H1 (cell line): ENCODE measurements at regions not wholly inside any gene's neighbourhood (a gene's known extent, or its start where the extent isn't known, plus 50 kb on each side); places are given as distances from the start of the nearest gene placed in this dataset.

ENCODE experiments used
- CTCF ChIA-PET: fragments of 300-600 bp; sonication (Branson Sonifier 250); formaldehyde crosslinking; loops from one replicate; lab custom pipeline; 2021; ENCODE audit not compliant: partially characterized antibody; lab: Charles Lee
- POLR2A ChIA-PET: fragments of 300-600 bp; sonication (Branson Sonifier 250); formaldehyde crosslinking; loops from one replicate; lab custom pipeline; 2021; ENCODE audit warnings: inconsistent platforms; ENCODE audit not compliant: partially characterized antibody; lab: Charles Lee
- DNase-seq, 2 experiments: peaks; one replicate each; pipeline versions ENCODE4 v3.0.0 to v3.0.0-alpha.2; 2010 to 2022; ENCODE audit warnings: low spot score in 2 of 2, low read depth in 1 of 2, mixed read lengths in 1 of 2
- FAIRE-seq: peaks from 2 replicates; lab custom pipeline; 2011; peaks lifted over from hg19 to GRCh38; lab: Jason Lieb, UNC
- H2AFZ ChIP-seq: 2 replicates; pipeline ENCODE4 v1.8.1; 2012; ENCODE audit warnings: low read length, inconsistent platforms
- H2AK5ac ChIP-seq: 2 replicates; pipeline ENCODE4 v1.6.1; 2013; ENCODE audit warnings: low read depth, low read length
- H2BK120ac ChIP-seq: replicated peaks from 2 replicates; pipeline ENCODE3; 2013; ENCODE audit warnings: low read depth, low read length, inconsistent platforms
- H2BK12ac ChIP-seq: 2 replicates; pipeline ENCODE4 v1.6.1; 2013; ENCODE audit warnings: low read depth, low read length
- H2BK15ac ChIP-seq: 2 replicates; pipeline ENCODE4 v1.6.1; 2013; ENCODE audit warnings: low read length
- H2BK20ac ChIP-seq: 2 replicates; pipeline ENCODE4 v1.6.1; 2013; ENCODE audit warnings: low read length
- H2BK5ac ChIP-seq: 2 replicates; pipeline ENCODE4 v1.6.1; 2013; ENCODE audit warnings: low read depth, low read length
- H3K14ac ChIP-seq: 2 replicates; pipeline ENCODE4 v1.6.1; 2013; ENCODE audit warnings: inconsistent platforms; ENCODE audit not compliant: insufficient read length
- H3K18ac ChIP-seq: 2 replicates; pipeline ENCODE4 v1.6.1; 2013; ENCODE audit warnings: low read length; ENCODE audit errors: extremely low read depth
- H3K23ac ChIP-seq: 2 replicates; pipeline ENCODE4 v1.6.1; 2013; ENCODE audit warnings: inconsistent platforms; ENCODE audit not compliant: insufficient read length
- H3K23me2 ChIP-seq: 2 replicates; pipeline ENCODE4 v1.6.1; 2013; ENCODE audit warnings: low read depth, low read length
- H3K27ac ChIP-seq: 2 replicates; pipeline ENCODE4 v1.6.1; 2011; ENCODE audit warnings: low read depth, low read length, inconsistent platforms
- H3K27me3 ChIP-seq, 4 experiments: replicated peaks in 1 of 4; 1 replicate in 1 of 4; 2 replicates in 3 of 4; pipeline versions ENCODE4 v1.6.1 to v1.8.1; 2011 to 2013; ENCODE audit warnings: low read length in 3 of 4, mild to moderate bottlenecking in 3 of 4, inconsistent platforms in 2 of 4, mixed read lengths in 2 of 4, moderate library complexity in 1 of 4; ENCODE audit not compliant: control insufficient read depth in 3 of 4, insufficient read depth in 3 of 4; ENCODE audit errors: extremely low read depth in 1 of 4
- H3K36me3 ChIP-seq, 4 experiments: 2 replicates each; pipeline versions ENCODE4 v1.6.1 to v1.8.1; 2011 to 2013; ENCODE audit warnings: mild to moderate bottlenecking in 4 of 4, low read length in 3 of 4, moderate library complexity in 2 of 4, control low read depth in 1 of 4, inconsistent platforms in 1 of 4; ENCODE audit not compliant: insufficient read depth in 4 of 4, control insufficient read depth in 2 of 4
- H3K4ac ChIP-seq: replicated peaks from 2 replicates; pipeline ENCODE3; 2013; ENCODE audit warnings: low read length, low read depth, mixed read lengths, inconsistent platforms; ENCODE audit not compliant: insufficient read length
- H3K4me1 ChIP-seq, 4 experiments: replicated peaks in 1 of 4; 1 replicate in 1 of 4; 2 replicates in 3 of 4; pipeline versions ENCODE4 v1.6.1 to v1.8.1; 2011 to 2013; ENCODE audit warnings: low read length in 3 of 4, inconsistent platforms in 2 of 4, mixed read lengths in 1 of 4; ENCODE audit not compliant: insufficient read depth in 4 of 4, control insufficient read depth in 3 of 4
- H3K4me2 ChIP-seq, 2 experiments: 2 replicates each; pipeline versions ENCODE4 v1.6.1 to v1.8.1; 2011 to 2013; ENCODE audit warnings: low read depth in 2 of 2, low read length in 2 of 2, control low read depth in 1 of 2, inconsistent platforms in 1 of 2, mild to moderate bottlenecking in 1 of 2; ENCODE audit not compliant: insufficient read depth in 1 of 2
- H3K4me3 ChIP-seq, 4 experiments: fragments of 200-600, 300-600 bp in 1 of 4; sonication (generic), shearing (Covaris generic), sonication (Bioruptor Twin) in 1 of 4; 2 replicates each; pipeline versions ENCODE4 v1.5.1 to v1.8.1; 2011 to 2016; ENCODE audit warnings: low read length in 4 of 4, low read depth in 3 of 4, control low read depth in 2 of 4, inconsistent platforms in 2 of 4, mild to moderate bottlenecking in 2 of 4, mixed read lengths in 1 of 4, moderate library complexity in 1 of 4; ENCODE audit not compliant: insufficient read depth in 2 of 4; ENCODE audit errors: extremely low read depth in 1 of 4
- H3K56ac ChIP-seq: replicated peaks from 2 replicates; pipeline ENCODE3; 2013; ENCODE audit warnings: low read depth, mild to moderate bottlenecking, mixed read lengths, low read length, inconsistent platforms; ENCODE audit not compliant: insufficient read length
- H3K79me1 ChIP-seq: 2 replicates; pipeline ENCODE4 v1.6.1; 2013; ENCODE audit warnings: low read depth, low read length, control low read depth
- H3K79me2 ChIP-seq, 2 experiments: 2 replicates each; pipeline versions ENCODE4 v1.6.1 to v1.8.1; 2012 to 2013; ENCODE audit warnings: low read length in 2 of 2, mild to moderate bottlenecking in 2 of 2, inconsistent platforms in 1 of 2; ENCODE audit not compliant: insufficient read depth in 2 of 2, control insufficient read depth in 1 of 2
- H3K9ac ChIP-seq, 4 experiments: replicated peaks in 1 of 4; 1 replicate in 1 of 4; 2 replicates in 3 of 4; pipeline versions ENCODE4 v1.6.1 to v1.8.1; 2011 to 2013; ENCODE audit warnings: low read depth in 3 of 4, low read length in 3 of 4, control low read depth in 2 of 4, mild to moderate bottlenecking in 2 of 4, moderate library complexity in 2 of 4, inconsistent platforms in 1 of 4; ENCODE audit errors: extremely low read depth in 1 of 4
- H3K9me3 ChIP-seq, 2 experiments: 2 replicates each; pipeline versions ENCODE4 v1.6.1 to v1.8.1; 2012 to 2013; ENCODE audit warnings: mild to moderate bottlenecking in 2 of 2, moderate library complexity in 2 of 2, control low read depth in 1 of 2, inconsistent platforms in 1 of 2, low read depth in 1 of 2, low read length in 1 of 2, mixed read lengths in 1 of 2; ENCODE audit not compliant: insufficient read depth in 2 of 2
- H4K20me1 ChIP-seq, 2 experiments: replicated peaks in 1 of 2; 2 replicates each; pipeline versions ENCODE3 to v1.8.1; 2011 to 2013; ENCODE audit warnings: inconsistent platforms in 2 of 2, low read length in 2 of 2, mild to moderate bottlenecking in 1 of 2; ENCODE audit not compliant: insufficient read depth in 2 of 2, control insufficient read depth in 1 of 2
- H4K5ac ChIP-seq: 2 replicates; pipeline ENCODE4 v1.6.1; 2013; ENCODE audit warnings: low read length, low read depth, mixed read lengths, inconsistent platforms; ENCODE audit not compliant: insufficient read length
- H4K8ac ChIP-seq: 2 replicates; pipeline ENCODE4 v1.8.0; 2013; ENCODE audit warnings: mild to moderate bottlenecking, moderate library complexity, low read length, inconsistent platforms; ENCODE audit not compliant: insufficient read depth; ENCODE audit errors: extremely low read depth
- H4K91ac ChIP-seq: replicated peaks from 2 replicates; pipeline ENCODE3; 2013; ENCODE audit warnings: low read length, mixed read lengths, inconsistent platforms; ENCODE audit not compliant: insufficient read length
- CTBP2 ChIP-seq: IDR thresholded peaks from 2 replicates; pipeline ENCODE4 v1.7.0; 2011; ENCODE audit warnings: borderline replicate concordance, mild to moderate bottlenecking, moderate library complexity, mixed read lengths, low read length; ENCODE audit not compliant: insufficient read depth, insufficient read length
- TCF12 ChIP-seq: IDR thresholded peaks from 2 replicates; pipeline ENCODE4 v1.6.1; 2011; ENCODE audit warnings: low read depth, mild to moderate bottlenecking, low read length
- YY1 ChIP-seq: IDR thresholded peaks from 2 replicates; pipeline ENCODE4 v1.6.1; 2011; ENCODE audit warnings: low read depth, mild to moderate bottlenecking, low read length
- ZNF274 ChIP-seq: IDR thresholded peaks from 2 replicates; pipeline ENCODE4 v1.7.0; 2012; ENCODE audit warnings: low read length, borderline replicate concordance; ENCODE audit errors: extremely low read depth
- WGBS, 2 experiments: shearing (Covaris generic) in 1 of 2; methylation state at CpG; one replicate each; pipeline versions ENCODE4 v1.1.6 to v1.1.7; 2013 to 2015; ENCODE audit warnings: low lambda C conversion rate in 2 of 2, mixed read lengths in 2 of 2, inconsistent platforms in 1 of 2, low coverage in 1 of 2, missing lambda C conversion rate in 1 of 2; ENCODE audit not compliant: insufficient replicate concordance in 2 of 2, insufficient coverage in 1 of 2, insufficient read length in 1 of 2; ENCODE audit errors: extremely low coverage in 1 of 2, missing lambda C conversion rate in 1 of 2; 5-methylcytosine and 5-hydroxymethylcytosine counted together

DNA sequence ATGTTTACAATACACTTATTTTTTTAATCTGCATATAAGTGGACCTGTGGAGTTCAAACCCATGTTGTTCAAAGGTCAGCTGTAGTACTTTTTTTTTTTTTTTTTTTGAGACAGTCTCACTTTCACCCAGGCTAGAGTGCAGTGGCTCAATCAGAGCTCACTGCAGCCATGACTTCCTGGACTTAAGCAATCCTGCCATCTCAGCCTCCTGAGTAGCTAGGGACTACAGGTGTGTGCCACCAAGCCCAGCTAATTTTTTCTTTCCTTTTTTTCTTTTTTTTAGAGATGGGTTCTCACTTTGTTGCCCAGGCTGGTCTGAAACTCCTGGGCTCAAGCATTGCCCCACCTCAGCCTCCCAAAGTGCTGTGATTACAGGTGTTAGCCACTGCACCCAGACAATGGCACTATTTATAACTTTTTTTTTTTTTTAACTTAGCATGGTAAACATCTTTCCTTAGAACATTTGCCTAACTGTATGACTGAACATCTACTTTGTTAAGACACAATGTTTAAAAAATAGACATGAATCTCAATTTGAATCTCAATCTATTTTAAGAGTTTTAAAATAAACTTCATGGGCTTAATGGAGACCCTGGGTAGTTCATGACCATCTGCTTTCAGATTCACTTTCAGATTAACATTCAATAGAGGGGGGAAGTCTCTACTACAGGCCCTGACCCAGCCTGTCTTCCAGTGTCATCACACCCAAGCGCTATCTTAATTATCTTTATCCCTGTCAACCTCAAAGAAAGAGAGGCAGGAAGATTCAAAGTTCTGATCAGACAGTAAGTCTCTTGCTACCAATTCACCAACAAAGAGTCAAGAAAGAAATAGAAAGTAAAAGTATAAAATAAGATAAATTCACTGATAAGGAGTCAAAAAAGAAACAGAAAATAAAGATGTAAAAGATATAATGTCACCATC lies 97.7 kb upstream of the DOCK9 start:
- FAIRE-seq, result no peak
- no peaks in the 10 kb centered on the region for H3K9me3 ChIP-seq
- H3K27me3 ChIP-seq, result no peaks in the 10 kb centered on the region
- H3K4me2 ChIP-seq, result no peak overlapping the region
- no peak overlapping the region for H2BK15ac ChIP-seq
- no peak for DNase-seq
- H3K56ac ChIP-seq, result no peak overlapping the region
- no peak overlapping the region for H3K9ac ChIP-seq
- no peaks in the 10 kb centered on the region for H3K36me3 ChIP-seq
- H4K20me1 ChIP-seq, result no peaks in the 10 kb centered on the region
- WGBS, 2 experiments, result 100% methylated on average over 1 of the region's 1 CpG; no CpG with 5 or more reads in 1 of the 2 experiments
- H3K23ac ChIP-seq, result no peak overlapping the region
- no peaks in the 10 kb centered on the region for H3K79me2 ChIP-seq
- ChIA-PET POLR2A (no interaction called here), CTCF (interaction anchor here (0.6 to 1.6 kb wide), 2 partner anchors 11 to 13 kb away, joined by 3 to 5 read pairs; no protein-coding TSS in a partner anchor)
- no peak overlapping the region for H3K27ac ChIP-seq
- H3K4me1 ChIP-seq, result no peaks in the 10 kb centered on the region
- H3K79me1 ChIP-seq, result no peaks in the 10 kb centered on the region
- no peak overlapping the region for H4K8ac ChIP-seq
- no peak overlapping the region for H3K4ac ChIP-seq
- H2BK120ac ChIP-seq, result no peak overlapping the region
- TF ChIP-seq ZNF274 (no peak), CTBP2 (no peak), TCF12 (no peak), YY1 (no peak)
- no peak overlapping the region for H3K18ac ChIP-seq
- H4K5ac ChIP-seq, result no peak overlapping the region
- no peaks in the 10 kb centered on the region for H3K23me2 ChIP-seq
- H3K14ac ChIP-seq, result no peak overlapping the region
- no peak overlapping the region for H3K4me3 ChIP-seq
- H2AFZ ChIP-seq, result no peak overlapping the region
- H2BK5ac ChIP-seq, result no peak overlapping the region
- H2AK5ac ChIP-seq, result no peak overlapping the region
- no peak overlapping the region for H2BK12ac ChIP-seq
- no peak overlapping the region for H2BK20ac ChIP-seq
- no peak overlapping the region for H4K91ac ChIP-seq
